ENCODE measurements at regions not wholly inside any gene's neighbourhood (a gene's known extent, or its start where the extent isn't known, plus 50 kb on each side); places are given as distances from the start of the nearest gene placed in this dataset.
"Not testable (repeated sequence)": the region's sequence is repeated elsewhere in the genome, so short reads cannot be mapped to it uniquely, and the experiment has no call there.

DNA sequence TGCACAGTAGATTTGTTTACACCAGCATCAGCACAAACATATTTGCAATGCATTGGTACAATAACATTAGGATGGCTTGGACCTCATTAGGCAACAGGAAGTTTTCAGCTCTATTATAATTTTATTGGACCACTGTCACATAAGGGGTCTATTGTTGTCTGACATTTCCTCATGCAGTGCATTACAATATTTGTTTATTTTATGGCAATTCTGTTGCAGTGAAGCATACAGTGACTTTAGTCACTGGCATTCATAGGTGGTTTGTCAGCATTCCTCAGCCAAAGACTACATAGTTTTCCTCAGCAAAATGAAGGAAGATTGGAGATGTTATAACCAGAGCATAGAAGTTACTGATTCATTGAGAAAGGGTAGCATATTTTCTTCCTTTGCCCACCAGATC is 1732.9 kb downstream of the PCDH9 start (continued):
- TF ChIP-seq ZNF565 (CRISPR knock-in tag; conservative IDR thresholded peaks at IDR 0.05; ENCODE audit: low read depth) (no peak), ISL1 (CRISPR knock-in tag; IDR thresholded peaks at IDR 0.05) (no peak), ZFP30 (CRISPR knock-in tag; IDR thresholded peaks at IDR 0.05) (no peak), PPARA (CRISPR knock-in tag; IDR thresholded peaks at IDR 0.05; ENCODE audit: borderline replicate concordance) (no peak), ESRRG (CRISPR knock-in tag; IDR thresholded peaks at IDR 0.05) (no peak)

DNA sequence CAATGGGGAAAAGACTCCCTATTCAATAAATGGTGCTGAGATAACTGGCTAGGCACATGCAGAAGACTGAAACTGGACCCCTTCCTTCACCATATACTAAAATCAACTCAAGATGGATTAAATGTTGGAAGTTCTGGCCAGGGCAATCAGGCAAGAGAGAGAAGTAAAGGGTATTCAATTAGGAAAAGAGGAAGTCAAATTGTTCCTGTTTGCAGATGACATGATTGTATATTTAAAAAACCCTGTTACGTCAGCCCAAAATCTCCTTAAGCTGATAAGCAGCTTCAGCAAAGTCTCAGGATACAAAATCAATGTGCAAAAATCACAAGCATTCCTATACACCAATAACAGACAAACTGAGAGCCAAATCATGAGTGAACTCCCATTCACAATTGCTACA is 1739.4 kb downstream of the PCDH9 start:
- not testable (repeated sequence) for ATAC-seq

DNA sequence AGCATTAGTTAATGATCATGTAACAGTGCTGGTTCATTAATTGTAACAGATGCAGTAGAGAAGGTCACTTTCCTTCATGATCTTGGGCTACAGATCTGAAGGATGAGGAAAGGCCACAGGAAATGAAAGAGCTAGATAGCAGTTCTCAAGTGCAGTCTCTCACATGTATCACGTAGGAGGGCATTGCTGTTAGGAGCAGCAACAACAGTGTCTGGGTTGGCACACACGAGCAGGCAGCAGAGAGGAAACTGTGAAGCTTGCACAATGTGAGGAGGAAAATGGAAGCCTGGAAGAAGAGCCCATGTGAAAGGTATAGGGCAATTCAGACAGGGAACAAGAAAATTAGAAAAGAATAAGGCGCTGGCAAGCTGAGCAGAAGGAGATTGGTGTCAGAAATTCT is 1741.5 kb downstream of the PCDH9 start:
- TF ChIP-seq BACH2 (CRISPR knock-in tag; IDR thresholded peaks at IDR 0.05; ENCODE audit: borderline replicate concordance) (no peak), TCF4 (CRISPR knock-in tag; IDR thresholded peaks at IDR 0.05; ENCODE audit: borderline replicate concordance) (no peak), TOX (CRISPR knock-in tag; IDR thresholded peaks at IDR 0.05; ENCODE audit: borderline replicate concordance) (no peak), ZC3H10 (CRISPR knock-in tag; IDR thresholded peaks at IDR 0.05) (no peak), SNAI2 (CRISPR knock-in tag; IDR thresholded peaks at IDR 0.05) (no peak), ISL1 (CRISPR knock-in tag; IDR thresholded peaks at IDR 0.05) (no peak), RARB (CRISPR knock-in tag; IDR thresholded peaks at IDR 0.05) (no peak), GLIS3 (CRISPR knock-in tag; IDR thresholded peaks at IDR 0.05) (no peak), ZNF565 (CRISPR knock-in tag; conservative IDR thresholded peaks at IDR 0.05; ENCODE audit: low read depth) (no peak), ARNTL (CRISPR knock-in tag; IDR thresholded peaks at IDR 0.05; ENCODE audit: borderline replicate concordance, low read depth) (no peak)
- TF ChIP-seq, protein P1, sequence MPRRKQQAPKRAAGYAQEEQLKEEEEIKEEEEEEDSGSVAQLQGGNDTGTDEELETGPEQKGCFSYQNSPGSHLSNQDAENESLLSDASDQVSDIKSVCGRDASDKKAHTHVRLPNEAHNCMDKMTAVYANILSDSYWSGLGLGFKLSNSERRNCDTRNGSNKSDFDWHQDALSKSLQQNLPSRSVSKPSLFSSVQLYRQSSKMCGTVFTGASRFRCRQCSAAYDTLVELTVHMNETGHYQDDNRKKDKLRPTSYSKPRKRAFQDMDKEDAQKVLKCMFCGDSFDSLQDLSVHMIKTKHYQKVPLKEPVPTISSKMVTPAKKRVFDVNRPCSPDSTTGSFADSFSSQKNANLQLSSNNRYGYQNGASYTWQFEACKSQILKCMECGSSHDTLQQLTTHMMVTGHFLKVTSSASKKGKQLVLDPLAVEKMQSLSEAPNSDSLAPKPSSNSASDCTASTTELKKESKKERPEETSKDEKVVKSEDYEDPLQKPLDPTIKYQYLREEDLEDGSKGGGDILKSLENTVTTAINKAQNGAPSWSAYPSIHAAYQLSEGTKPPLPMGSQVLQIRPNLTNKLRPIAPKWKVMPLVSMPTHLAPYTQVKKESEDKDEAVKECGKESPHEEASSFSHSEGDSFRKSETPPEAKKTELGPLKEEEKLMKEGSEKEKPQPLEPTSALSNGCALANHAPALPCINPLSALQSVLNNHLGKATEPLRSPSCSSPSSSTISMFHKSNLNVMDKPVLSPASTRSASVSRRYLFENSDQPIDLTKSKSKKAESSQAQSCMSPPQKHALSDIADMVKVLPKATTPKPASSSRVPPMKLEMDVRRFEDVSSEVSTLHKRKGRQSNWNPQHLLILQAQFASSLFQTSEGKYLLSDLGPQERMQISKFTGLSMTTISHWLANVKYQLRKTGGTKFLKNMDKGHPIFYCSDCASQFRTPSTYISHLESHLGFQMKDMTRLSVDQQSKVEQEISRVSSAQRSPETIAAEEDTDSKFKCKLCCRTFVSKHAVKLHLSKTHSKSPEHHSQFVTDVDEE (CRISPR knock-in tag; IDR thresholded peaks at IDR 0.05) = no peak
- TF ChIP-seq, protein P2, sequence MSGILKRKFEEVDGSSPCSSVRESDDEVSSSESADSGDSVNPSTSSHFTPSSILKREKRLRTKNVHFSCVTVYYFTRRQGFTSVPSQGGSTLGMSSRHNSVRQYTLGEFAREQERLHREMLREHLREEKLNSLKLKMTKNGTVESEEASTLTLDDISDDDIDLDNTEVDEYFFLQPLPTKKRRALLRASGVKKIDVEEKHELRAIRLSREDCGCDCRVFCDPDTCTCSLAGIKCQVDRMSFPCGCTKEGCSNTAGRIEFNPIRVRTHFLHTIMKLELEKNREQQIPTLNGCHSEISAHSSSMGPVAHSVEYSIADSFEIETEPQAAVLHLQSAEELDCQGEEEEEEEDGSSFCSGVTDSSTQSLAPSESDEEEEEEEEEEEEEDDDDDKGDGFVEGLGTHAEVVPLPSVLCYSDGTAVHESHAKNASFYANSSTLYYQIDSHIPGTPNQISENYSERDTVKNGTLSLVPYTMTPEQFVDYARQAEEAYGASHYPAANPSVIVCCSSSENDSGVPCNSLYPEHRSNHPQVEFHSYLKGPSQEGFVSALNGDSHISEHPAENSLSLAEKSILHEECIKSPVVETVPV (CRISPR knock-in tag; IDR thresholded peaks at IDR 0.05) = no peak
- TF ChIP-seq, protein P3, sequence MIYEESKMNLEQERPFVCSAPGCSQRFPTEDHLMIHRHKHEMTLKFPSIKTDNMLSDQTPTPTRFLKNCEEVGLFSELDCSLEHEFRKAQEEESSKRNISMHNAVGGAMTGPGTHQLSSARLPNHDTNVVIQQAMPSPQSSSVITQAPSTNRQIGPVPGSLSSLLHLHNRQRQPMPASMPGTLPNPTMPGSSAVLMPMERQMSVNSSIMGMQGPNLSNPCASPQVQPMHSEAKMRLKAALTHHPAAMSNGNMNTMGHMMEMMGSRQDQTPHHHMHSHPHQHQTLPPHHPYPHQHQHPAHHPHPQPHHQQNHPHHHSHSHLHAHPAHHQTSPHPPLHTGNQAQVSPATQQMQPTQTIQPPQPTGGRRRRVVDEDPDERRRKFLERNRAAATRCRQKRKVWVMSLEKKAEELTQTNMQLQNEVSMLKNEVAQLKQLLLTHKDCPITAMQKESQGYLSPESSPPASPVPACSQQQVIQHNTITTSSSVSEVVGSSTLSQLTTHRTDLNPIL (CRISPR knock-in tag; IDR thresholded peaks at IDR 0.05; ENCODE audit: low read depth) = no peak
- ATAC-seq = no peak

DNA sequence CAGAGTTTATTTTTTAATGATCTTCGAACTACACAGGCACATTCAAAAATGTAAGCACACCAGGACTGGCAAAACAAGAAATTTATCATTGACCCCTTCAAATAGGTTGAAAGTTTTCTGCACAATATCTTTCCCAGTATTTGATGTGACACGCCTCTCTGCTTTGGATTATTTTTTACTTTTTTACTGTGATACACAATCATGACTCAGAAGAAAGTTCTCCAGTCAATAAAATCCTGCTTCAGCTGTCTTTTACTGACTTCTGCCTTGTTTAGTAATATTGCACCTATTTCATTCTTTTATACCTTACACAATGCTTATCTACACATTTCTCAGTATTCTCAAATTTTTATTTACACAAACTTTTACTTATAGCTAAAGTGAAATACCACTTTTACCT is 1750.4 kb downstream of the PCDH9 start:
- TF ChIP-seq PPARA (CRISPR knock-in tag; IDR thresholded peaks at IDR 0.05; ENCODE audit: borderline replicate concordance) (no peak), BACH2 (CRISPR knock-in tag; IDR thresholded peaks at IDR 0.05; ENCODE audit: borderline replicate concordance) (no peak), SNAI2 (CRISPR knock-in tag; IDR thresholded peaks at IDR 0.05) (no peak), ZFP3 (CRISPR knock-in tag; IDR thresholded peaks at IDR 0.05) (no peak), ESRRG (CRISPR knock-in tag; IDR thresholded peaks at IDR 0.05) (no peak), ZNF8 (CRISPR knock-in tag; IDR thresholded peaks at IDR 0.05) (no peak), OSR1 (CRISPR knock-in tag; IDR thresholded peaks at IDR 0.05) (no peak)
- TF ChIP-seq, protein P1 (CRISPR knock-in tag; IDR thresholded peaks at IDR 0.05) = no peak
- no peak for ATAC-seq

DNA sequence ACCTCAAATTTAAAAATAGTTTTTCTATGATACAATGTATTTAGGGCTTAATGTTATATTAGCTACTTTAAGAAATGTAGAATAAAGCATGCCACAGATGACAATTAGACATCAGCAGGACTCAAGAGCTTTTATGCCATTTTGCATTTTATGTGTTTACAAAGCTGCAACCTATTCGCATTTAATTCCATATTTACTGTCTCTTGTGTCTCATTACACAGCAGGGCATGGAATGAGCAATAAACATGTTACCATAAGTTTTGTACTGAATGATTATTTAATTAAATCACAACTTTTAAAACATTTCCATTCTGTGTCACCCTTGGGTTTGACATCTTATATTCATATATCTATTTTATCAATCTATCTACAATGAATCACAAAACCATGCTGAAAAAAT is 1756.9 kb downstream of the PCDH9 start:
- no peak for ATAC-seq
- TF ChIP-seq, protein P4, sequence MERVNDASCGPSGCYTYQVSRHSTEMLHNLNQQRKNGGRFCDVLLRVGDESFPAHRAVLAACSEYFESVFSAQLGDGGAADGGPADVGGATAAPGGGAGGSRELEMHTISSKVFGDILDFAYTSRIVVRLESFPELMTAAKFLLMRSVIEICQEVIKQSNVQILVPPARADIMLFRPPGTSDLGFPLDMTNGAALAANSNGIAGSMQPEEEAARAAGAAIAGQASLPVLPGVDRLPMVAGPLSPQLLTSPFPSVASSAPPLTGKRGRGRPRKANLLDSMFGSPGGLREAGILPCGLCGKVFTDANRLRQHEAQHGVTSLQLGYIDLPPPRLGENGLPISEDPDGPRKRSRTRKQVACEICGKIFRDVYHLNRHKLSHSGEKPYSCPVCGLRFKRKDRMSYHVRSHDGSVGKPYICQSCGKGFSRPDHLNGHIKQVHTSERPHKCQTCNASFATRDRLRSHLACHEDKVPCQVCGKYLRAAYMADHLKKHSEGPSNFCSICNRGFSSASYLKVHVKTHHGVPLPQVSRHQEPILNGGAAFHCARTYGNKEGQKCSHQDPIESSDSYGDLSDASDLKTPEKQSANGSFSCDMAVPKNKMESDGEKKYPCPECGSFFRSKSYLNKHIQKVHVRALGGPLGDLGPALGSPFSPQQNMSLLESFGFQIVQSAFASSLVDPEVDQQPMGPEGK (CRISPR knock-in tag; IDR thresholded peaks at IDR 0.05; ENCODE audit: borderline replicate concordance) = no peak
- no peak for TF ChIP-seq ESRRG (CRISPR knock-in tag; IDR thresholded peaks at IDR 0.05)
- TF ChIP-seq PPARA (CRISPR knock-in tag; IDR thresholded peaks at IDR 0.05; ENCODE audit: borderline replicate concordance) = no peak
- TF ChIP-seq ZC3H10 (CRISPR knock-in tag; IDR thresholded peaks at IDR 0.05) = no peak
- TF ChIP-seq ZNF565 (CRISPR knock-in tag; conservative IDR thresholded peaks at IDR 0.05; ENCODE audit: low read depth) = no peak
- TF ChIP-seq ZFP30 (CRISPR knock-in tag; IDR thresholded peaks at IDR 0.05) = no peak
- no peak for TF ChIP-seq RARB (CRISPR knock-in tag; IDR thresholded peaks at IDR 0.05)
- TF ChIP-seq SNAI2 (CRISPR knock-in tag; IDR thresholded peaks at IDR 0.05) = no peak
- no peak for TF ChIP-seq TCF4 (CRISPR knock-in tag; IDR thresholded peaks at IDR 0.05; ENCODE audit: borderline replicate concordance)
- no peak for TF ChIP-seq ISL1 (CRISPR knock-in tag; IDR thresholded peaks at IDR 0.05)
- TF ChIP-seq, protein P3 (CRISPR knock-in tag; IDR thresholded peaks at IDR 0.05; ENCODE audit: low read depth) = no peak
- no peak for TF ChIP-seq ZFP3 (CRISPR knock-in tag; IDR thresholded peaks at IDR 0.05)
